ENCODE measurements at regions not wholly inside any gene's neighbourhood (a gene's known extent, or its start where the extent isn't known, plus 50 kb on each side); places are given as distances from the start of the nearest gene placed in this dataset.
"Not testable (repeated sequence)": the region's sequence is repeated elsewhere in the genome, so short reads cannot be mapped to it uniquely, and the experiment has no call there.

DNA sequence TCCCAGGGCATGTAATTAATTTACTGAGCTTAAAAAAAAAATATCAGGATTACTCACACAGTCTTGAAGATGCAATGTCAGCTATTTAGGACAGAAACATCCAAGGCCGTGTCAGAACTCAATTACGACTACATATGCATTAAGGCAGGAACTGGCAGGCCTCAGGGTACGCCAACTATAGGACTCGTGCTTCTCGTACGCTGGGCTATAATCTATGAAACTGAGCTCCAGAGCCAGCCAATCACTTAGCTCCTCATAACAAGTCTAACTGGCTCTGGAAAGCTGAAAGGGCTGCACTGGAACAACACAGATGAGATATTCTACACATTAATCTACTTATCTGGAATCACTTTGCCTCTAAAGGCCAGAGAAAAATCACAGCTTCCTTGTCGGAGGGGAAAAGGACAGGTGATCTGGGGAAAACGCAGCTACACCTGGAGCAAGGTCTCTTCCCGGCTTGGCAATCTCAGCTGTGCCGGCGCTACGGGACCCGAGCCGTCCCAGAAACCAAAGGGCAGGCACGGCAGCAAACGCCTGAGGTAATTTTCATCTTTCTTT, 212.0 kb downstream of the DEPDC1B start:
- DNase-seq = no peak

DNA sequence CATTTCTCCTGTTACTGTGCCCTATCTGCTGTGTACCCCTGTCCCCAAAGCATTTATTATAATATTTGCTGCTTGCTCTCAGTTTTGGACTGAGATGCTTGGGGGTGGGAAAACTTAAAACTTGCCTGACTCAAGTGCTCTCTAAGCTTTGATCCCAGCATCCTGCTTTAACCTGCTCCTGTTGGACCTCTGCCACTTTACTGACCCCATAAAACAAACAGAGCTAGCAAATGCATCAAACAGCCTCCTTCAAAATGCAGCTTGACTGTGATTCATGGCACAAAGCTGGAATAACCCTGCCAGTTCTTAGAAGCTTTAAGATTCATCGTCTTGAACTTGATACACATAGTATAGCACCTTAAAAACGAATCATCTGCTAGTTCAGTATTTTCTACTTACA, 212.5 kb downstream of the DEPDC1B start:
- DNase-seq = no peak

DNA sequence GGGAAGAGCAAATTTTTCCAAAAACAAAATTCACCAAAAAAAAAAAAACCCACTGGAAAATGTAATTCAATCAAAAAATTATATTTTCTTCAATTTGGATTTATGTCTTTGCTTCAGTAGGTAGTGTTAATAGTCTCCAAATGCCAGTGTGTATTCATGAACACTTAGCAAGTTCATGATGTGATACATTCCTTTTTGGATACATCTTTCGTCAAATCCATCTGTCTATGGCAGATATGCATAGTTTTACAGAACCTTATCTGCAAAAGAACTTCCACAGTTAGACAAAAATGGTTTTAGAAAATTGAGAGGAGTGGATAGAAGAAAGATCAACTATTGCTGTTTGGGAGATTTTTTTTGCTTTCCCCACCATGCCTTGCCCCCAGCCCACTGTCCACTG, 214.6 kb downstream of the DEPDC1B start:
- DNase-seq = no peak

DNA sequence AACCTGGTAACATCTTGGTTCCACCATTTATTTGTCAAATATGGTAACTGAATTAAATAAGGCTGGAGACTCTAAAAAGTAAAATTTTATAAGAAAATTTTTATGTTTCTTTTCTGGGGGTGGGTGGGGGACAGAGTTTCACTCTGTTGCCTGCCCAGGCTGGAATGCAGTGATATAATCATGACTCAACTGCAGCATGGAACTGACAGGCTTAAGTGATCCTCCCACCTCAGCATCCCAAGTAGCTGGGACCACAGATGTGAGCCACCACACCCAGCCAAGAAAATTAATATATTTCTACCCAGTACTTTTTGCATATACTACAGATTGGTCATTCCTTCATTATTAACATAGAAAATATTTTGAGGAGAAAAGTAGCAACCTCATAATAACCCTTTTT, 216.9 kb downstream of the DEPDC1B start:
- DNase-seq = no peak

GRCh38 chr5:60482301-60482700, 217.7 kb downstream of the DEPDC1B start:
- no peak for DNase-seq

DNA sequence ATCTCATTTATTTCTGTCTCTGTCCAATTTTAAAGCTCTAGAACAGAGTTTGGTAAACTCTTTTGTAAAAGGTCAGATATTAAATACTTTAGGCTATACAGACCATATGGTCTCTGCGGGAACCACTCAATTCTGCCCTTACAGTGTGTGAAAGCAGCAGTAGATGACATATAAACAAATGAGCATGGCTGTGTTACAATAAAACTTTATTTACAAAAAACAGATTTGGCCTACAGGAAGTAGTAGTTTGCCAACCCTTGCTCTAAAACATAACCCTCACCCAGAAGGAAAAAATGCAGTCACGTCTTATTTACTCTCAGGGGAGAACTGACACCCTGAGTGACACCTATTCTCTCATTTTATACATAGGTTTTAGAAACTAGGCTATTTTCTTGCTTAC, 220.4 kb downstream of the DEPDC1B start:
- DNase-seq = no peak

- no peak for DNase-seq
Observed at GRCh38 chr5:60477849-60478248, 222.1 kb downstream of the DEPDC1B start.

DNA sequence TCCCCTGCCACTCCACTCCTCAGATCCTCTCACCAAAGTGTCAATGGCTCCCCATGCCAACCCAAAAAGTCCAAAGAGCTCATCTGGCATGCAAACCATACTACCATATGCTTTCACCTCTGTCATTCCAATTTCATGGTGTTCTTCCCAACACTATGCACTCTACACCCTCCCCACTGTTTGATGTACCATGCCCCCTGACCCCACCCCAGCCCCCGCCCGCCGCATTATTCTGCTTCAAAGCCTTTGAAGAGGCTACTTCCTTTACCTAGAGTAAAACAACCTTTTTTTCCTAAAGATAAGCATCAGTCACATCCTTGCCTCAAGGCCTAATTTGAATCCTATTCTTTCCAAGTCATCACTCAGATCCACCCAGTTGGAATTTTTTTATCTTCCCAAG, 226.3 kb downstream of the DEPDC1B start:
- no peak for DNase-seq

- DNase-seq = not testable (repeated sequence)
Observed at GRCh38 chr5:60473027-60473426, 226.9 kb downstream of the DEPDC1B start.

DNA sequence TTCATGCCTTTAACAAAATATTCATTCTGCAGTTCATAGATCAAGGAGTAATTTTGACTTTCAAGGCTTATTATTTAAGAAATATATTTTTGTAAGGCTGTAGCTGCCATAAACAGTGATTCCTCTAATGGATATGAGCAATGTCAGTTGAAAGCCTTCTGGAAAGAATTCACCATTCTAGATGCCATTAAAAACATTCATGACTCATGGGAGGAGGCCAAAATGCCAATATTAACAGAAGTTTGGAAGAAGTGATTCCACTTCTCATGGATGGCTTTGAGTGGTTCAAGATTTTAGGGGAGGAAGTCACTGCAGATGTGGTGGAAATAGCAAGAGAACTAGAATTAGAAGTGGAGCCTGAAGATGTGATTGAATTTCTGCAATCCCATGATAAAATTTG, 229.1 kb downstream of the DEPDC1B start:
- no peak for DNase-seq

GRCh38 chr5:60469286-60469685, 230.7 kb downstream of the DEPDC1B start:
- no peak for DNase-seq

- DNase-seq = no peak
Observed at GRCh38 chr5:60463179-60463868, 236.6 kb downstream of the DEPDC1B start.

DNA sequence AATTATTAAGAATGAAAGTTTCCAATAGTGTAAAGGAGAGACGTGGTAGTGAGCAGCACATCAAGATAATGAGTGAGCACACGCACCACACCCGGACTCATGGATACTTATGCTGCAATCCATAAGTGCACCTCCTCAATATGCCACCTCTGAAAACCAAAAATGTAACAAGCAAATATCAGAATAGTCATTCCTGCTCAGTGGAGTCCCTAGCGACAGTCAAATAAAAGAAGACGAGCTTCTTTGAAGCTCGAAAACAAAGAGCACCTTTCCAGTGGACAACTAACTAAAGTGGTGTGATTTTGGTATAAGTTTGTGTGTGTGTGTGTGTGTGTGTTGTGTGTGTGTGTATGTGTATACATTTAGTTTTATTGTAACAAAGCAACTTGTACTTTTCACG, 241.3 kb downstream of the DEPDC1B start:
- DNase-seq = no peak

- no peak for DNase-seq
Observed at GRCh38 chr5:60457233-60457632, 242.7 kb downstream of the DEPDC1B start.

DNA sequence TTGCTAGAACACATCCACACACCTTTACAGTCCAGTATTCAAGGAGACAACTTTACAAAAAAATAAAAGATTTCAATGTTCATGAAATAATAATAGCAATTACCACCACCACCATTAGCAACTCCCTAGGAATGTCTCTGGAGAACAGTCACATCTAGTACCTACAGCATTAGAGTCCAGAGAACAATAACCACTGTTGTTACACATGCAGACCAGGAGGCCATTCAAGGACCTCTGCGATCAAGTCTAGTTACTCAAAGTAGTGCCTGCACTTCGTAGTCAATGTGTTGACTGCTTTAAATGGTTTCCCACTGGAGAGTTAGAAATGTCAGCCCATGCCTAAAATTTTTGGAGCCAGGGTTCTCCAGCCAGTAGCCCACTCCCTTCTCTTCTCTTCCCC, 244.4 kb downstream of the DEPDC1B start:
- DNase-seq = no peak

- not testable (repeated sequence) for DNase-seq
Observed at GRCh38 chr5:60454277-60454676, 245.7 kb downstream of the DEPDC1B start.

DNA sequence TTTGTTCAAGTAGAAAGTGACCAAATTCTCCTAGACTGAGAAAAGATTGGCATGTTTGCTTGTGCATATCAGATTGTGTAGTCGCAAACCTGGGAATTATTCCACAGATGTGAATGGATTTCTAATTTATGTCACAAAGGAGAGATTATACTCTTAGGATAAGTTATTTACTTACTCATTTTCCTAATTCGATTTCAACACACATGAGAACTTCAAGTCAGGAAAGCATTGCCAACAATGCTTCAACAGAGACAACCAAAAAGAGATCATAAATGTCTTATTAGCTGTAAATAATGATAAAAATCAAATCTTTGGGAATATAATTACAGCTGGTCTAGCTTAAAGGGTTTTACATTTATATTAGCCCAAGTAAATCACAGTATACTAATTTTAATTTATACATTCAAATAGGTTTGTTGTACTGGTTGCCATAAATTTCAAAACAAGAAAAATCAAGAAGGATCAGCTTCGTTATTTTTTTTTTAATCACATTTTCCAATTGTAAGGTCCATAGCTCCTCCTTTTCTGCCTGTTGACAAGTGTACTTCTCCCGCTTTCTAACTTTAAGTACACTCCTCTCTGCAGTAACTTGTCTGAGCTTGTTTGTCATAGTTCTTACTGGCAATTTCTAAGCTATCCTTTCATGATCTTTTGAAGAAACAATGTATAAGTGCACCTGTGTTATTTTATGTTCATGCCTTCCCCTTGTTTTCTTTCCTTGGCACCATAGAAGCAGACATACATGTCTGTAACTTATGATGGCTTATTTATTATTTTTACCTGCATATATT, 246.6 kb downstream of the DEPDC1B start:
- no peak for DNase-seq

DNA sequence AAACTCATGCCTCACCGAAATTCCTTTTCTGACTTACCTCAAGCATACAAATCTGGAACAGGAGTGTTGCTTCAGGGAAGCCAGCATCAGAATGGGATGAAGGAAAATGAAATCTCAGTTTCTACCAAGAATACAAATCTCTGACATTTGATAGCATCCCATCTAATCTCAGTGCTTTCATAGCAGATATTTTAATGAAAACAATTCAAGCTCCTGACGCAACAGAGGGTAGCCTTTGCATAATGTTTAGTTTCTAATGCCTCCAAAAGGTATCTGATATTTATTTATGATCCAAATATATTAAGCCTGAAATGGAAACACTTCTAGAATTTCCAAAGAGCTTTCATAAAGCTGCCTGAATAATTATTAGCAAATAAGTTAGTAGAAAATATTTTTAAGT, 251.4 kb downstream of the DEPDC1B start:
- DNase-seq = no peak

- no peak for DNase-seq
Observed at GRCh38 chr5:60447488-60447920, 252.5 kb downstream of the DEPDC1B start.

DNA sequence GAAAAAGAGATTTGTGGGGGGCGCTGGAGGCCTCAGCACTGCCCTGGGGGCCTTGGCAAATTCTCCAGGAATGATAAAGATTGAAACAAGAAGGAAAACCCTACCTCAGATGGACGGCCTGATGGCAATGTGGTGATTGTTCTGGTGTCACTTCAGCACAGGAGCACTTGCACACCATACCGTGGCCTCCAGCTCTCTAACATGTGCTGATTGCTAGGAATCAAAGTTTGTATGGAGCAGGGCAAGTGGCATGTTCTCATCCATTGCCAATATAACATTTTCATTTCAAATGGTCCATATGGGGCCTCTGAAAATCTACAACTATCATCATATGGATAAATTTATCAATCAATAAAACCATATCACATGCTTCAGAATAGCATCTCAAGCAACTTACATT, 253.0 kb downstream of the DEPDC1B start:
- DNase-seq = no peak

DNA sequence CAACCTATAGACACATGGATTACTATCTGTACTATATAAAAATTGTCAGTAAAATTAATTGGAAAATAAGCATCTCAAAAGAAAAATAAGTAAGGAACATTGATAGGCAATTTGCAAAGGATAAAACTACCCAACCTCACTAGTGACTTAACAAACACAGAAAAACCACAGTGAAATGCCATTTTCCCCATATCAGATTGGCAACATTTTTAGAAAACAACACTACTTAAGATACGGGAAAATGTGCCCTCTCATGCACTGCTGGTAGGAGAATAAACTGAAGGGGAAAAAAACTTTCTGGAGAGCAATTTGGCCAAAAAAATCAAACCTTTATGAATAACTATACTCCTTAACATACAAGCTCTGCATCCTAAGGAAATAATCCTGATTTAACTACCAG, 254.0 kb downstream of the DEPDC1B start:
- DNase-seq = no peak

GRCh38 chr5:60445427-60445826, 254.5 kb downstream of the DEPDC1B start:
- DNase-seq = no peak

DNA sequence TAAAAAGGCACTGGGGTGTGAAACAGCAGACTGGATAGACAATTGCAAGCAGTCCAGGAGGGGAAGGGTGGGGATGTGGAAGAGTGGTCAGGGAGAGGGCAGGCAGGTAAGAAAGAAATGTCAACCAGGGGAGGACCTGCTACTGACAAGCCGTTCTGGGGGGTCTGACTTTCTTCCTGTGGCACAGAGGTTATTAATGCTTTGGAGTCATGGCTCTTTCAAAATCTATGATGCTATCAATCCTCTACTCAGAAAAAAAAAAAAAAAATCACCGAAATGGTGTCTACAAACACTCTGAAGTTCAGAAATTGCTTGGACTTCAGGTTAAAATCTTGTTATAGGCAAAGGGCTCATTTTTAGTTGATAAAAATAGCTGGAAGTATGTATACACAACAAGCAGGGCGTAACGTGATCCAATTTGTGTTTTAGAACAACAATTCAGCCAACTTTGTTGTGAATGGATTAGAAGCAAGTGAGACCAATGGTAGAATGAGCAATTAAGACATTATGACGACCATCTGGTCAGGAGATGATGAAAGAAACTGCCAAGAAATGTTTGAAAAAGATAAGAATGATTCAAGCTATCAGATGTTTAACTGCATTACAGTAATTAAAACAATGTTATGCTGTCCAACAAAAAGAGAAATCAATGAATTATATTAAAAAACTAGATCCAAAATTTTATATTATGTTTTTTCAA, 255.2 kb downstream of the DEPDC1B start:
- no peak for DNase-seq

- no peak for DNase-seq
Observed at GRCh38 chr5:60439552-60439951, 260.4 kb downstream of the DEPDC1B start.

Measured in Kasumi-1 (cell line).